Transverse colon (tissue), 4 donors: ENCODE measurements at regions not wholly inside any gene's neighbourhood (a gene's known extent, or its start where the extent isn't known, plus 50 kb on each side); places are given as distances from the start of the nearest gene placed in this dataset.

Source experiments
- DNase-seq: peaks from one replicate; pipeline ENCODE4 v3.0.0-alpha.2; 2019
- H3K27ac ChIP-seq, 4 donors: fragments of 200-600 bp; sonication (generic); 2 replicates each; pipeline ENCODE4 v1.5.1; 2016 to 2018; ENCODE audit warnings: inconsistent platforms in 4 of 4
- H3K27me3 ChIP-seq: fragments of 200-600 bp; sonication (generic); 2 replicates; pipeline ENCODE4 v1.5.1; 2017; ENCODE audit warnings: inconsistent platforms
- H3K36me3 ChIP-seq, 4 donors: fragments of 200-600 bp; sonication (generic); 2 replicates each; pipeline ENCODE4 v1.5.1; 2017 to 2019; ENCODE audit warnings: inconsistent platforms in 4 of 4
- H3K4me1 ChIP-seq, 4 donors: fragments of 200-600 bp; sonication (generic); 2 replicates each; pipeline ENCODE4 v1.5.1; 2017 to 2020; ENCODE audit warnings: inconsistent platforms in 4 of 4
- H3K4me3 ChIP-seq, 4 donors: fragments of 200-600 bp; sonication (generic); 1 replicate in 1 of 4; 2 replicates in 3 of 4; pipeline versions ENCODE4 v1.5.1 to v1.6.1; 2017 to 2019; ENCODE audit warnings: inconsistent platforms in 4 of 4
- H3K9me3 ChIP-seq, 2 donors: fragments of 200-600 bp; sonication (generic); 2 replicates each; pipeline ENCODE4 v1.5.1; 2017 to 2019; ENCODE audit warnings: inconsistent platforms in 2 of 2
- EP300 ChIP-seq: sonication (generic); formaldehyde crosslinking; IDR thresholded peaks from one replicate; pipeline ENCODE4 v1.6.1; 2017; ENCODE audit warnings: antibody characterized with exemption, low read depth
- POLR2A ChIP-seq: fragments of 450-650 bp; IDR thresholded peaks from one replicate; pipeline ENCODE4 v1.6.1; 2016; ENCODE audit warnings: antibody characterized with exemption, mild to moderate bottlenecking, moderate library complexity
- POLR2AphosphoS5 ChIP-seq, 3 donors: sonication (generic); formaldehyde crosslinking; IDR thresholded peaks; one replicate each; pipeline ENCODE4 v1.6.1; 2016; ENCODE audit warnings: antibody characterized with exemption in 3 of 3
- WGBS, 2 donors: methylation state at CpG; one replicate each; pipeline ENCODE4 v1.1.5; 2018; ENCODE audit warnings: low coverage in 1 of 2; 5-methylcytosine and 5-hydroxymethylcytosine counted together
- in situ Hi-C, 4 donors: fragments of 200-750 bp; cut with MboI; loops; one replicate each; pipeline versions ENCODE4 v1.15.0 to v1.15.1; 2017; ENCODE audit warnings: low sequenced_read_pairs in 3 of 4, low pct_ligation_motif_present in 1 of 4, low pct_unique_long_range_greater_than_20kb in 1 of 4
- intact Hi-C: fragments of 100-400 bp; cut with DNase I; formaldehyde crosslinking; loops from one replicate; pipeline ENCODE4 v1.15.1; 2023; ENCODE audit warnings: low total_unique reads
- TF ChIP-seq, protein P1 (sequence below), 5 experiments: fragments of 200-600 bp in 3 of 5; fragments of 450-650 bp in 2 of 5; sonication (generic) in 3 of 5; IDR thresholded peaks; 1 replicate in 2 of 5; 2 replicates in 3 of 5; pipeline ENCODE4 v1.5.1; 2016 to 2017; ENCODE audit warnings: antibody characterized with exemption in 5 of 5, inconsistent platforms in 3 of 5, mild to moderate bottlenecking in 2 of 5, moderate library complexity in 1 of 5

GRCh38 chr17:53900951-53901350 is 78.2 kb downstream of the KIF2B start:
- no peak for TF ChIP-seq POLR2AphosphoS5 (IDR thresholded peaks at IDR 0.05)
- TF ChIP-seq EP300 = no peak
- no peak for TF ChIP-seq POLR2A
- TF ChIP-seq, protein P1, sequence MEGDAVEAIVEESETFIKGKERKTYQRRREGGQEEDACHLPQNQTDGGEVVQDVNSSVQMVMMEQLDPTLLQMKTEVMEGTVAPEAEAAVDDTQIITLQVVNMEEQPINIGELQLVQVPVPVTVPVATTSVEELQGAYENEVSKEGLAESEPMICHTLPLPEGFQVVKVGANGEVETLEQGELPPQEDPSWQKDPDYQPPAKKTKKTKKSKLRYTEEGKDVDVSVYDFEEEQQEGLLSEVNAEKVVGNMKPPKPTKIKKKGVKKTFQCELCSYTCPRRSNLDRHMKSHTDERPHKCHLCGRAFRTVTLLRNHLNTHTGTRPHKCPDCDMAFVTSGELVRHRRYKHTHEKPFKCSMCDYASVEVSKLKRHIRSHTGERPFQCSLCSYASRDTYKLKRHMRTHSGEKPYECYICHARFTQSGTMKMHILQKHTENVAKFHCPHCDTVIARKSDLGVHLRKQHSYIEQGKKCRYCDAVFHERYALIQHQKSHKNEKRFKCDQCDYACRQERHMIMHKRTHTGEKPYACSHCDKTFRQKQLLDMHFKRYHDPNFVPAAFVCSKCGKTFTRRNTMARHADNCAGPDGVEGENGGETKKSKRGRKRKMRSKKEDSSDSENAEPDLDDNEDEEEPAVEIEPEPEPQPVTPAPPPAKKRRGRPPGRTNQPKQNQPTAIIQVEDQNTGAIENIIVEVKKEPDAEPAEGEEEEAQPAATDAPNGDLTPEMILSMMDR (IDR thresholded peaks at IDR 0.05) = no peak
- intact Hi-C loops = no loop called here
- no peaks in the 10 kb centered on the region for H3K9me3 ChIP-seq

GRCh38 chr17:53907435-53907834 is 84.7 kb downstream of the KIF2B start:
- no peak for DNase-seq
- no peaks in the 10 kb centered on the region for H3K9me3 ChIP-seq
- H3K4me1 ChIP-seq = no peaks in the 10 kb centered on the region
- H3K4me3 ChIP-seq = no peak overlapping the region
- TF ChIP-seq POLR2AphosphoS5 (IDR thresholded peaks at IDR 0.05) (no peak), EP300 (no peak), POLR2A (no peak)
- TF ChIP-seq, protein P1 (IDR thresholded peaks at IDR 0.05) = no peak
- intact Hi-C loops = no loop called here
- no peak overlapping the region for H3K27ac ChIP-seq
- WGBS, 2 donors = 40 to 66% methylated on average over 1 of the region's 1 CpG
- H3K36me3 ChIP-seq = no peaks in the 10 kb centered on the region
- no peaks in the 10 kb centered on the region for H3K27me3 ChIP-seq
- in situ Hi-C loops = no loop called here

More at GRCh38 chr17:53900951-53901350, 78.2 kb downstream of the KIF2B start:
- Histone ChIP-seq H3K27me3 (no peaks in the 10 kb centered on the region), H3K4me3 (no peak overlapping the region), H3K36me3 (no peaks in the 10 kb centered on the region), H3K27ac (no peak overlapping the region), H3K4me1 (no peaks in the 10 kb centered on the region)
- DNase-seq = no peak
- in situ Hi-C loops = no loop called here
- WGBS, 2 donors = 78% methylated on average over 1 of the region's 1 CpG; no CpG with 5 or more reads in 1 of the 2 donors

DNA sequence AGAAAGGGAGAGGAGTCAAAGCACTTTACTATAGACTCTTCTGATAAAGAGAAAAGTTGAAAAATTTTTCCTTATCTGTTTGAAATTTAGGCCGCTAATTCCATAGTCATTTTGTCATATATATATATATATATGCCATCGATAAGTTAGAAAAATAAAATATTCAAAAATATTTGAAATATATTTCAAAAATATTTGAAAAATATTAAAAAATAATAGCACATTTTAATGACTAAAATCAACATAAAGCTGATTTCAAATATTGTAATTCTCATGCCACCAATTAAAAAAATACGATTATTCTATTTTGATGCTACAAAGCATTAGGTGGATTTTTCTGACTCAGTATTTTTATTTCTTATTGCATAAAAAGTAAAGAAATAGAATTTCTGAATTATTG is 87.1 kb downstream of the KIF2B start:
- TF ChIP-seq POLR2A = no peak
- no peak for TF ChIP-seq POLR2AphosphoS5 (IDR thresholded peaks at IDR 0.05)
- TF ChIP-seq EP300 = no peak
- TF ChIP-seq, protein P1 (IDR thresholded peaks at IDR 0.05) = no peak
- Histone ChIP-seq H3K36me3 (no peaks in the 10 kb centered on the region), H3K27ac (no peak overlapping the region), H3K4me3 (no peak overlapping the region), H3K9me3 (no peaks in the 10 kb centered on the region), H3K27me3 (no peaks in the 10 kb centered on the region), H3K4me1 (no peaks in the 10 kb centered on the region)
- WGBS, 2 donors = 92% methylated on average over 3 of the region's 3 CpGs
- in situ Hi-C loops = no loop called here
- no peak for DNase-seq
- intact Hi-C loops = no loop called here

GRCh38 chr17:53912117-53912516 is 89.4 kb downstream of the KIF2B start:
- no peak for DNase-seq
- Histone ChIP-seq H3K9me3 (no peaks in the 10 kb centered on the region), H3K4me3 (no peak overlapping the region), H3K27ac (no peak overlapping the region), H3K4me1 (no peaks in the 10 kb centered on the region), H3K27me3 (no peaks in the 10 kb centered on the region), H3K36me3 (no peaks in the 10 kb centered on the region)
- WGBS, 2 donors = 41 to 67% methylated on average over 1 of the region's 1 CpG
- in situ Hi-C loops (no loop called here), intact Hi-C loops (no loop called here)
- TF ChIP-seq EP300 (no peak), POLR2AphosphoS5 (IDR thresholded peaks at IDR 0.05) (no peak), POLR2A (no peak)
- TF ChIP-seq, protein P1 (IDR thresholded peaks at IDR 0.05) = no peak
